Inflammatory macrophage (primary cell): ENCODE measurements at regions not wholly inside any gene's neighbourhood (a gene's known extent, or its start where the extent isn't known, plus 50 kb on each side); places are given as distances from the start of the nearest gene placed in this dataset.

ENCODE experiments used
- DNase-seq, 2 donors: peaks; one replicate each; pipeline ENCODE4 v3.0.0-alpha.2; 2020 to 2022

GRCh38 chr1:212558693-212559480 is 49.7 kb upstream of the ATF3 start:
- DNase-seq: peak; percentile 96
